HCT116 (cell line): ENCODE measurements at regions not wholly inside any gene's neighbourhood (a gene's known extent, or its start where the extent isn't known, plus 50 kb on each side); places are given as distances from the start of the nearest gene placed in this dataset.

Source experiments
- EZH2 ChIP-seq: fragments of 200-600 bp; sonication (generic); IDR thresholded peaks from 2 replicates; pipeline ENCODE4 v1.6.1; 2017; ENCODE audit warnings: antibody characterized with exemption, mixed run types
- FOSL1 ChIP-seq: IDR thresholded peaks from 2 replicates; pipeline ENCODE4 v1.6.1; 2012; ENCODE audit warnings: low read depth
- POLR2A ChIP-seq: IDR thresholded peaks from 2 replicates; pipeline ENCODE4 v1.7.0; 2011; ENCODE audit warnings: borderline replicate concordance; ENCODE audit not compliant: insufficient read depth, insufficient read length; ENCODE audit errors: extremely low read depth
- RAD21 ChIP-seq: IDR thresholded peaks from 2 replicates; pipeline ENCODE4 v1.6.1; 2012; ENCODE audit warnings: low read depth, mild to moderate bottlenecking
- SIN3A ChIP-seq: IDR thresholded peaks from 2 replicates; pipeline ENCODE4 v1.6.1; 2012; ENCODE audit warnings: low read depth
- YY1 ChIP-seq: IDR thresholded peaks from 2 replicates; pipeline ENCODE4 v1.6.1; 2011; ENCODE audit warnings: low read length, low read depth, moderate library complexity, mild to moderate bottlenecking; ENCODE audit not compliant: insufficient replicate concordance; ENCODE audit errors: extremely low read depth
- TF ChIP-seq, protein P1 (sequence below), 3 experiments: fragments of 200-600 bp in 1 of 3; sonication (generic) in 1 of 3; IDR thresholded peaks in 2 of 3; conservative IDR thresholded peaks in 1 of 3; 2 replicates each; pipeline ENCODE4 v1.5.1; 2012 to 2017; ENCODE audit warnings: low read depth in 2 of 3, low read length in 2 of 3, antibody characterized with exemption in 1 of 3, borderline replicate concordance in 1 of 3, control low read depth in 1 of 3, mild to moderate bottlenecking in 1 of 3, mixed read lengths in 1 of 3, mixed run types in 1 of 3, moderate library complexity in 1 of 3; ENCODE audit not compliant: insufficient read depth in 1 of 3

GRCh38 chr11:86737737-86738136, 62.6 kb upstream of the PRSS23 start:
- no peak for TF ChIP-seq RAD21
- TF ChIP-seq, protein P1, sequence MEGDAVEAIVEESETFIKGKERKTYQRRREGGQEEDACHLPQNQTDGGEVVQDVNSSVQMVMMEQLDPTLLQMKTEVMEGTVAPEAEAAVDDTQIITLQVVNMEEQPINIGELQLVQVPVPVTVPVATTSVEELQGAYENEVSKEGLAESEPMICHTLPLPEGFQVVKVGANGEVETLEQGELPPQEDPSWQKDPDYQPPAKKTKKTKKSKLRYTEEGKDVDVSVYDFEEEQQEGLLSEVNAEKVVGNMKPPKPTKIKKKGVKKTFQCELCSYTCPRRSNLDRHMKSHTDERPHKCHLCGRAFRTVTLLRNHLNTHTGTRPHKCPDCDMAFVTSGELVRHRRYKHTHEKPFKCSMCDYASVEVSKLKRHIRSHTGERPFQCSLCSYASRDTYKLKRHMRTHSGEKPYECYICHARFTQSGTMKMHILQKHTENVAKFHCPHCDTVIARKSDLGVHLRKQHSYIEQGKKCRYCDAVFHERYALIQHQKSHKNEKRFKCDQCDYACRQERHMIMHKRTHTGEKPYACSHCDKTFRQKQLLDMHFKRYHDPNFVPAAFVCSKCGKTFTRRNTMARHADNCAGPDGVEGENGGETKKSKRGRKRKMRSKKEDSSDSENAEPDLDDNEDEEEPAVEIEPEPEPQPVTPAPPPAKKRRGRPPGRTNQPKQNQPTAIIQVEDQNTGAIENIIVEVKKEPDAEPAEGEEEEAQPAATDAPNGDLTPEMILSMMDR (IDR thresholded peaks at IDR 0.05 in 2 of 3, conservative IDR thresholded peaks at IDR 0.05 in 1 of 3; ENCODE audit: borderline replicate concordance in 1 of 3, insufficient read depth in 1 of 3, low read depth in 2 of 3, low read length in 2 of 3), result no peak
- no peak for TF ChIP-seq SIN3A
- no peak for TF ChIP-seq POLR2A
- TF ChIP-seq YY1, result no peak
- no peak for TF ChIP-seq FOSL1
- TF ChIP-seq EZH2, result no peak
